ENCODE measurements at regions not wholly inside any gene's neighbourhood (a gene's known extent, or its start where the extent isn't known, plus 50 kb on each side); places are given as distances from the start of the nearest gene placed in this dataset.
"Not testable (repeated sequence)": the region's sequence is repeated elsewhere in the genome, so short reads cannot be mapped to it uniquely, and the experiment has no call there.

DNA sequence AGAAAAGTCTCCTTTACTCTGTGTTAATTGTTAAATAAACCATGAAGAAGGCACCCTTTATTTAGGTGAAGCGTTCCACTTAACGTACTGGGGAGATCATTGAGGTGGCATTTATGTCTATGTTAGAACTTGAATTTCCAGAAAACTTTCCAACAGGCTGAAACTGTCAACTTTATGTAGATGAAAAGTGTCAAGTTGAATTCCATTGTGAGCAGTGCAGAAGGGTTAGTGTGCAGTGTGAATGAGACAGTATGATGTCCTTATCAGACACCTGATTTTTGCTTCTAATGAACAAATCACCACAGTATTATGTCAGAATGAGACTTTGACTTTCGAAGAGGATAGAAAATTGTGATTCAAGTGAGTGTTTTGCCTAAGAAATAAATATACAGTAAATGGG lies 761.6 kb upstream of the SEMA6A start:
- no peak for DNase-seq (ENCODE audit: extremely low spot score, insufficient read length, low read depth)
- no peak for FAIRE-seq

DNA sequence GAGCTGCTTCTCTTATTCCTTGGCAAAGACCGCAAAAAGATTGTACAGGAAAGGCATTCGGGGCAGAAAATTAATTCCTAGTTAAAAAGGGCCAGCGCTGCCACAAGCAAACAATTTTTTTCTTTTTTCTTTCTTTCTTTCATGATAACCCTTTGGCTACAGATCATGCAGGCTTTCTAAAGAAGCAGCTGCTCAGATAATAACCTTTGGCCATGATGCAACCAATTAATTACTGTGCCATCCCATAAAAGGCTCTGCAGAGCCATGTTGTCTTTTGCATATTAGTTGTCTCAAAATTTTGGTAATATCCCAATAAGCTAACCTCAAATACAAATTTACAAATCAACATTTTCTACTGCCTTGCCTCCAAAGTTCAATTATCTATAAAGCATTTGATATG lies 758.4 kb upstream of the SEMA6A start:
- DNase-seq (ENCODE audit: extremely low spot score, insufficient read length, low read depth) (no peak), FAIRE-seq (no peak)

DNA sequence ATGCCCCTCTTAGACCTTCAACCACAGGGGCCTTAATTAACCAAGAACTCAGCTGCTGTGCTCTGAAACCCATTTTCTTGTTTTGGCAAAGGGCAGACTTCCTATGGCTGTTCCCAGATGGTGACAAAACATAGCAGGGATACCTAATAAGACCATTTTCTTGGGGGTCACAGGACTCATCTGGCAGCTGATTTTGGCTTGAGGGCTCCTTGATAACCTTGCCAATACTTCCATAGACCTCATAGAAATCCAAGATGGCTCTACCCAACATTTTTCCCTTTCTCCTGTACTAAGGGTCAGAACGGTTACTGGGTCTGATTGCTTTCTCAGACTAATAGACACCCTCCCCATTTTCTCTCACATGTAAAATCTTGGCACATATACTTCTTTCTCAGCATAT lies 757.7 kb upstream of the SEMA6A start:
- FAIRE-seq (no peak), DNase-seq (ENCODE audit: extremely low spot score, insufficient read length, low read depth) (no peak)

- DNase-seq (ENCODE audit: extremely low spot score, insufficient read length, low read depth) (no peak), FAIRE-seq (no peak)
Observed at GRCh38 chr5:117327511-117327910, 752.9 kb upstream of the SEMA6A start.

DNA sequence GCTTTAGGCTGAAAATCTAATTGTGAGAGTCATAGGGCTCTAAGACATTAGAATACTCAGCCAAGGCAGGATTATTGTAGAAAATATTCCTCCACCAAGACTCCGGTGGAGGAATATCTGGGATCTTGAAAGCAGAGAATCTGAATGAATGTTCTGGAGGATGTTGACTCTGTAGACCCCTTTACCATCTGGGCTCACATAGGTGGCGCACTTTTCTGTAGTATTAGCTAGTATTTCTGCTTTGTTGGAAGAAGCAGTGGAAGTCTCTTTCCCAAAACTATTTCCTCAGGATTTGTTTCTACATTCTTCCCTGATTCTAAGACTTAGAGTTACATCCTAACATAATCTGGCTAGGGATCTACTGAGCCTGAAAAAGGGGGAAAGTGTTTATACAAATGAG lies 752.4 kb upstream of the SEMA6A start:
- no peak for FAIRE-seq
- no peak for DNase-seq (ENCODE audit: extremely low spot score, insufficient read length, low read depth)

DNA sequence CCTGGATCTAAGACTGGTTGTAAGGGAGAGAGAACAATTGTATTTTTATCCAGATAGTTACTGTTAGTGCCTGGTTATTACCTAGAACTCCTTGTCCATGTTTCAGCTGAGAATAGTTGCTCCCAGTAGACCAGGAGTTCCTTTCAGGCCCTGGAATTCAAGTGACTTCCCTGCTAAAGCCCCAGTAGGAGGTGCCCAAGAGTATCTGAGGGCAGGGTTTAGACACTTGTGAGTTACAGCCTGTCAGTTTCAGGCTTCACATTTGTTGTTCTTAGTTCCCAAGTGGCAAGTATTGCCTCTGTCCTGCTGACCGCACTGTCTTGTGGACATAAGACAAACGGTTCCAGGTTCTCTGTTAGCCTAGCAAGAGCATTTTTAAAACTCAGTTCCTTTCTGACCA lies 743.9 kb upstream of the SEMA6A start:
- no peak for DNase-seq (ENCODE audit: extremely low spot score, insufficient read length, low read depth)
- FAIRE-seq = no peak

DNA sequence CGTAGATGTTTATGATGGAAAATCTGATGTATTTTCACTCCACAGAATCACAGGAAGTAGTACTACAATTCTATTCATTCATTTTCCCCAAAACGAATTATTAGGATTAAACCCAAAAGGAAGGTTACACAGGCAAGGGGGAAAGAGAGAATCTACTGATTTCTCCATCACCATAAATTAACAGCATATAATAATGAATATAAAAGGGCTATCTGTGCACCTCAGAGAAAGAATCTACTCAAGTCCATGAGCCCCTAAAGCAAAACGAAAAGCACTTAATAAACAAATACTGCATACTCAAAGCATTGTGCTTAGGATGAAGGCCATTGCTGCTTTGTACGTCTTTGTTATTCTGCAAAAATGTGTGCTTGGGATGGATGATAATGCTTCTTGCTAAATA lies 740.5 kb upstream of the SEMA6A start:
- FAIRE-seq (no peak), DNase-seq (ENCODE audit: extremely low spot score, insufficient read length, low read depth) (no peak)

GRCh38 chr5:117304512-117305107 lies 730.0 kb upstream of the SEMA6A start:
- not testable (repeated sequence) for FAIRE-seq; DNase-seq (ENCODE audit: extremely low spot score, insufficient read length, low read depth)

DNA sequence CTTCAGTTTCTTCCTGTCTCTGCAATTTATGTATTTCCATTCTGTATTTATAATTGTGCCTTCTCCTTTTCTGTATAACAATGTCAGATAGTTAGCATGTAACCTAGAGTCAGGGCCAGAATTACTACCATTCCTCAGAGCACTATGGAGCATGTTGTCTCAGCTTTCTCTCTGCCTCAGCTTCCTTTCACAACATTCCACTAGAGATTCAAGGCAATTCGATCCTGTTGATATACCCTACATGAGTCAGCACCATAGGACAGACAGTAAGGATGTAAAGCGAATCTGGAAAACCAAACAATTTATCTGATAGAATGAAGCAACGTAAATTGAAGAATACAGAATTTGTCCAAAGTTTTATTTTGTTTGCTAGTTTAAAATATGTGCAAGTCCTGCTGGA lies 728.3 kb upstream of the SEMA6A start:
- no peak for FAIRE-seq

DNA sequence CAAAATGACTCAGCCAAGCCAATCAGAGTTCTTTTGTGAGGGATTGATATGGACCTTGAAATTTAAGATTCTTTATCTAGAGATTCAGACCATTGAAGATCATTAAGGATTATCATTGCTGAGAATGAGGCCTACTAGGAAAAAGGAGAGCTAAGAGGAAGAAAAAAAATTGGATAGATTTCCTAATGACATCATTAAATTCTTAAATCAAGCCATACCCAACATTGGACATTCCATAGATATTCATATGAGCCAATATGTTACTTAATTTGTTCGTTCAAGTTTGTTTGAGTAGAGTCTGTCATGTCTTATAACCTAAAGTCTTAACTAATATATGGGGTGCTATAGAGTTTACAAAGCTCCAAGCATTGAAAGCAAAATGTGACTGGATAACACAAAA lies 727.9 kb upstream of the SEMA6A start:
- DNase-seq (ENCODE audit: extremely low spot score, insufficient read length, low read depth) = no peak
- FAIRE-seq = no peak

More for the DNA sequence above, 728.3 kb upstream of the SEMA6A start:
- no peak for DNase-seq (ENCODE audit: extremely low spot score, insufficient read length, low read depth)

DNA sequence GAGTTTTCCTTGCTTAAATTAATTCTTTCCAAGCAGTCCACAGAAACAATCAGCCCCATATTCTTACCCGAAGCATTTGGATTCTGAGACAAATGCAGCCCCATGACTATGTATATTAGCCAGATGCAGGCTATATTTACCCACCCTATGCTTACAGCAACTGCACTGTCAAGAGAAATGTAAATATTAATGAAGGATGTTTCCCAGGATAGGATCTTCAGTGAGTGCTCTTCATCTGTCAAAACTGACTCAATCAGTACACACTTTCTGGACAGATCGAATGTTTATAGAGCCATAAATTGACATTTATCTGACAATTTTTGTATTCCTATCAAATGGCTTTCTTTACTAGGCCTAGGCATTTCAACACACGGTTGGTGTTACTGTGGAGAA lies 725.3 kb upstream of the SEMA6A start:
- FAIRE-seq = no peak
- DNase-seq (ENCODE audit: extremely low spot score, insufficient read length, low read depth) = no peak

- no peak for FAIRE-seq
- DNase-seq (ENCODE audit: extremely low spot score, insufficient read length, low read depth) = no peak
Observed at GRCh38 chr5:117299224-117299935, 724.8 kb upstream of the SEMA6A start.

- DNase-seq (ENCODE audit: extremely low spot score, insufficient read length, low read depth) (no peak), FAIRE-seq (no peak)
Observed at GRCh38 chr5:117296872-117297271, 722.2 kb upstream of the SEMA6A start.

DNA sequence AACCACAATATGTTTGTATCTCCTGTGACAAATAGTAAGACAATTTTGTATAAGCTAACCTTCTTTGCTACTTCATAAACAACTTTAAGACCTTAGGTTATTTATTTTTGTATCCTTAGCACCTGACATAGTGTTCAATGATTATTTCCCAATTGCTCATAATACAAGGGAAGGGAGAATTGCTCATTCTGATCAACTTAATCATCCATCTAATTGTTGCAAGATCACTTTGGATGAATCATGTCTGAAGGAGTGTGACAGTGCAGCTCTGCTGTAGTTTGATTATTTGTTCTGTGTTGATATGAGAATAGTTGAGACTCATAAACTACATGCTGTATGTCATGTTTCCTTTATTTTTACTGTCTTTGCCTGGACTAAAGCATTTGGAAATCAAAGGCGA lies 721.3 kb upstream of the SEMA6A start:
- no peak for DNase-seq (ENCODE audit: extremely low spot score, insufficient read length, low read depth)
- FAIRE-seq = no peak

DNA sequence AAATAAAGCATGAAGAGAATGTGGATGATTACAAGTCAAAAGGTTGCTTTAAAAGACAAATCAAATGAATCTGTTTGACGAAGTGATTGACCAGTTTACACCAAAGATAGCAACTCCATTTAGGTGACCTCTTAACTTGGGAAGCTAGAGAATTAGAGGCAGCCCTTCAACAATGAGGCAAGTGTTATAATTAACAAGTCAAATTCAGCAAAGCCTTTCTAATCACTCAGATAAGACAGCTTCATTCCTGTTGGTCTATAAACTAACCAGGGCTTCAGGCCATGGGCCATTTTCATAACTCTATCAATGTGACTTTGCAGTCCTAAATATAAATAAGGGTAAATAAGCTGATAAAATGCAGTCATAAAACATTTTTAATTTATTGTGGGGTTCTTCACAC lies 712.2 kb upstream of the SEMA6A start:
- FAIRE-seq = no peak
- no peak for DNase-seq (ENCODE audit: extremely low spot score, insufficient read length, low read depth)

- DNase-seq (ENCODE audit: extremely low spot score, insufficient read length, low read depth) = no peak
- FAIRE-seq = no peak
Observed at GRCh38 chr5:117271656-117272055, 697.0 kb upstream of the SEMA6A start.

DNA sequence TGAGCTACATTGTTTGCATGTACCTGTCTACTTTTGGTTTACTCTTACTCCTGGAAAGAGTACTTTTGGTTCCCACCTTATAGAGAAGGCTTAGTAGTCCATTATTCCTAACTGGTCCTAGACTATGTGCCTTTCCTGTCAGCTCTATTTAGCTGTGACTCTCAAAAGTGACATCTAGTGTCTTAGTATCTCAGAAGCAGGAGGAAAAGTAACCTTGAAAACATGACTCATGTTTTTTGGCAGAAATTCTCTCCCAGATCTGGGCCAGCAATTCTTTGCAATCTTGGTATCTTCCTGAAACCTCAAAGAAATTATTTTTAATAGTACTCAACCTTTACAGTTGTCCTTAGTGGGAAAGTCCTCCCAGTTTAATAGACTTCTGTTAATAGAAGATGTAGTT lies 691.7 kb upstream of the SEMA6A start:
- DNase-seq (ENCODE audit: extremely low spot score, insufficient read length, low read depth) = no peak
- FAIRE-seq = no peak

DNA sequence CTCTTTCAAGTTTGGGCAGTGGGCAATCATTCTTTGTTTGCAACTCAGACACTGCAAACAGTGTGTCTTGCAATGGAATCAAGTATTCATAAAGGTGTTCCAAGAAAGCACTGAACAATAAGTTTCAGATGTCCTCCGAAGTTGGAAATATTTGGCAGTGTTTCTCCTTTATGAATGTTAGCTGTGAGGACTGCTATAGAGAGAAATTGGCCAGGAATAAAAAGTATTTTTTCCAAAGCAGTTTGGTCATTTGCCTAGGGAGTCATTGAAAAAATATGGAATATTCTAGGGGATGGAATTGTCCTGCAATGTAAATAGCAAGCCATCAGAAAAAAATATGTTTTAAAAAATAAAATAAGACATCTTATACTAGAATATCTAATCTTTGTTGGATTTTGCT lies 688.6 kb upstream of the SEMA6A start:
- FAIRE-seq (no peak), DNase-seq (ENCODE audit: extremely low spot score, insufficient read length, low read depth) (no peak)

- FAIRE-seq = no peak
Observed at GRCh38 chr5:117262572-117263131, 688.0 kb upstream of the SEMA6A start.

GRCh38 chr5:117261948-117262571 lies 687.4 kb upstream of the SEMA6A start:
- DNase-seq (ENCODE audit: extremely low spot score, insufficient read length, low read depth) (no peak), FAIRE-seq (no peak)

More at GRCh38 chr5:117262572-117263131, 688.0 kb upstream of the SEMA6A start:
- DNase-seq (ENCODE audit: extremely low spot score, insufficient read length, low read depth) = no peak

Data from GM18507 (cell line).